HG03139 (cell line): ENCODE measurements at regions not wholly inside any gene's neighbourhood (a gene's known extent, or its start where the extent isn't known, plus 50 kb on each side); places are given as distances from the start of the nearest gene placed in this dataset.
"Not testable (repeated sequence)": the region's sequence is repeated elsewhere in the genome, so short reads cannot be mapped to it uniquely, and the experiment has no call there.

Experiments used
- ATAC-seq: cut with Tn5 transposase; IDR thresholded peaks from one replicate; pipeline ENCODE4 v1.9.1; 2021; ENCODE audit not compliant: unreplicated experiment

DNA sequence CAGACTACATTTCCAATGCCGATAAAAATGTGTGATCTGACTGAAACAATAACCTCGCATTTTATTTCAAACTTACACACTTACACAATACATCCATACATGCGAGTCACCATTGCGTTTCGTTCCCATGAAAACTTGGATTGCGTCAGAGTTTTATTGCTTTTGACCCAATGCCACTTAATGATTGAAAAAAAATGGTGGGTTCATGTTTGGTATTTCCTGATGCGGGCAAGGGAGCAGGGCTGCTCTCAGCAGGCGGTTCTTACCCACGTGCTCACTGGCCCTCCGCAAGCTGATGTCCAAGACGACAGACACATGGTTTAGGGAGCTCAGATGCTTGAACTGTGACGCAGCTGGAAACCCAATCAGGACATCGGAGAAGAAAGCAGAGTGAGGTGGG lies 281.0 kb upstream of the SULF2 start:
- ATAC-seq: no peak

- ATAC-seq: no peak
Measured at GRCh38 chr20:48065833-48066232, 280.6 kb upstream of the SULF2 start.

DNA sequence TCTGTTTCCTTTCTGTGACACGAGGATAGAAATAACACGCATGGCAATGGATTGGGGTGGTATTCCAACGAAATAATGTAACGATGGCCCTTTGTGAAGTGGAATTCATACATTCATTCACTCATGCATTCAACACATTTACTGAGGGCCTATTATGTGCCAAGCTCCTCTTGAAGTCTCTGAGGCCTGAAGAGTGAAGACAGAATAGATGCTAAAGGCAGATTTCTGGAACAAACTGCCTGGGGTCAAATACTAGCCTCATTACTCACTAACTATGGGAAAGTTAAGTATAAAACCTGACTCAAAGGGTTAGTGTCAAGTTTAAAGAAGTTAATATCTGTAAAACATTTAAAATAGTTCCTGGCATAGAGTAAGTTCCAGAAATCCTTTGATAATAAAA lies 279.6 kb upstream of the SULF2 start:
- no peak for ATAC-seq

GRCh38 chr20:48060841-48061720 lies 275.8 kb upstream of the SULF2 start:
- ATAC-seq: no peak

GRCh38 chr20:48058611-48059559 lies 273.6 kb upstream of the SULF2 start:
- no peak for ATAC-seq

GRCh38 chr20:48057739-48058138 lies 272.5 kb upstream of the SULF2 start:
- ATAC-seq: no peak

DNA sequence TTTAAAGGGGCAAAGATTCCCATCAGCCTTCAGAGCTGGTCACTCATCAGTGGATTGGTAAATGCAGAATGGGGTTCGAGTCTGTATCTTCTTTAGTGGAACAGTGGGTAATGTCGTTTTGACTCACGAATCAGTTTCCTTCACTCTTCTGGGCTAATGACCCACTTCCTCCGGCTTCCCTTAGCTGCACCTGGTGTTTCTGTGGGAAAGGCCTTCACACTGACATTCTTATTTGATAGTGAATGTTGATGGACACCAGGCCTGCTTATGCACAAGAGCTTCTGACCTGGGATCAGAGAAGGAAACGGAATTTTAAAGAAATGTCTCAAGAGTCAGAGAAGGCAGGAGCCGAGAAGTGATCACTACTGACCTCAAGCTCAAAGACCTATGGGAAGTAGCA lies 272.0 kb upstream of the SULF2 start:
- no peak for ATAC-seq

DNA sequence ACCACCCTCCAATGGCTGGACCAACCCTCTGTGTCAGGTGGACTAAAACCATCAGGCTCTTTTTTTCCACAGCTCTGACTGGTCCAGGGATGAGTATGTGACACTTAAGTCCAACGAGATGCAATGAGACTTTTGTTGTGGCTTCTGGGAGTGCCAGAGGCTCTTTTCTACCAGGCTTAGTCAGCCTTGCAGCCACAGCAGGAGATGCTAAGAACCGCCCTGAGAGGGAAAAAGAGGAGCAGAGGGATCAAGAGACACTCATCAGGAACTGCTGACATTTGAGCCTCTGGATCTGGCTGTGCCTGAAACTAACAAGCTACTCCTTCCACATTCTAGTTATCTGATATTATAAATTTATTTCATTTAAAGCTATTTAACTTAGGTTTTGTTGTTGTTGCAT lies 270.9 kb upstream of the SULF2 start:
- ATAC-seq: no peak

DNA sequence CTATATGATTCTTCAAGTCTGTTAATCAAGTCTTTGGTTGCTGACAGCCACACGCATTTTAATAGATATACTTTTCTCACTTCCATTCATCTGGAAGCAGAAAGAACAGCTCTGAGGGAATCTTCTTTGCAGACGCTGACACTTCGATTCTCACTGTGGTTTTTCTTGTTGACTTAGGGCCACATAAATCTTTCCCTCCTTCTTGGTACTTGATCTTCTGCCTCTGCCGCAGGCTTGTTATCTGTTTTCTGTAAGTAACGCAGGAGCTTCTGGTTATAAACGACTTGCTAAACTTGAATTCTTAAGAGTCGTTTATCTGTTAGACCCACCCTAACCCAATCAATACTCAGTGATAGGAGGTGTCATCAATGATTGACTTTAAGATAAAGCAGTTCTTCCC lies 268.8 kb upstream of the SULF2 start:
- ATAC-seq: no peak

- ATAC-seq: no peak
Measured at GRCh38 chr20:48052475-48052835, 267.2 kb upstream of the SULF2 start.

DNA sequence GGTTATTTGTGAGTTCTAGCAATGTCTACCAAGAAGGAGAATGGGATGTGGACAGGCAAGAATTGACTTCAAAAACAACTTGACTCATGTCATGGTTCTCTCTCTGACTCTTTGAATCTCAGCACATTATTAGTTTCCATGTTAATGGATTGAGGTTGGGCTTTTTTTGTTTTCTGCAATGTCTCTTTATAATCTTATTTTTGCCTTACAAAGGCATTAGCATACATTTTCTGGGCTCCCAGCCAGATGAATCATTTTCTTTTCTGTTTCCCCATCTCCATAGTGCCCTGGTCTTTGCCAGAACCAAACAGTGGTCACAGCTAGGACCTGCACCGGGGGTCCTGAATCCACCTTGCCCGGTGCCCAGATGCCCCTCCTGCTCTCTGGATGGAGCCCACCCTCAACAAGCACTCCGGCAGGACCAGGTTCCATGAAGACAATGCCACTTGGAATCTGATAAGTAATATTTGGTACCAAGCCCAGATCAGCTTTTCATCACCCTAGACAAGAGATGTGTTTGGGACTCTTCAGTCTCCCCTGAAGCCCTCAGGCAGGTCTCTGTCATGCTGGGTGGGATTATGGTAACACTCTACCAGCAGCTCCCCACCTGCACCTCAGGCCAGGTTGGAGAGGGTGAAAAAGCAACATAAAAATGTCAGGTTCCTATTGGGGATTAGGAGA lies 266.7 kb upstream of the SULF2 start:
- ATAC-seq: no peak

- ATAC-seq: no peak
Measured at GRCh38 chr20:48049641-48050040, 264.4 kb upstream of the SULF2 start.

DNA sequence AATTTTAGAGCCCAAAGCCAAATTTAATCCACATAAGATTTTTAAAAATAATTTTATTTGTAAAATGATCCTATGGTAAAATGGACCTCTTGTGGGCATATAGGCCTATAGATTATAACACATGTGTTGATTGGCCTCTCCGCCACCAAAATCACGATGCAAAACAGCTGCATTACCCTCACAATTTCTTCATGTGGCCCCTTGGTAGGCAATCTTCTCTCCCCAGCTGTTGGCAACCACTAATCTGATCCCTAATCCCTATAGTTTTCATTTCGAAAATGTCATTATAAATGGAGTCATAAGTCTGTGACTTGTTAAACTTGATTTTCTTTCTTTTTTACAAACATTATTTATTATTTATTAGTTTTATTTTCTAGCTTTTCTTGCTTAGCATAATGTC lies 263.9 kb upstream of the SULF2 start:
- ATAC-seq: no peak

- ATAC-seq: no peak
Measured at GRCh38 chr20:48047447-48047846, 262.2 kb upstream of the SULF2 start.

DNA sequence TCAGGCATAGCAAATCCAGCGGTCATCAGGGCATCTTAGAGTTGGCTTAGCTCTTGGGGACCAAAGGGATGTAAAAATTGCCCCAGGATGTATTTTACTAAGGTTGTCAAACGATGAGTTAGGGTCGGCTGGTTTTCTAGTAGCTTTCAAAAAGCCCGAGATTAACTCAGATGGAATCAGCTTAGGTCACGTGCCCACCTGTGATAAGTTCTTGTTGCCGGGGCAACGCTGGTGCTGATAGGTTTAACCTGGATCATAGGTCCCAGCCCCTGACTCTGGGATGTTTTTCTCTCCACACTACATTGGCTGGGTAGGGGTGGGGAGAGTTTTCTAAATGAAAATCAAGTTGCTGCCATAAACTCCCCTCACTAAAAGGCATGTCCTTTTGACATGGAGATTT lies 257.3 kb upstream of the SULF2 start:
- no peak for ATAC-seq

GRCh38 chr20:48041078-48041780 lies 255.9 kb upstream of the SULF2 start:
- no peak for ATAC-seq

DNA sequence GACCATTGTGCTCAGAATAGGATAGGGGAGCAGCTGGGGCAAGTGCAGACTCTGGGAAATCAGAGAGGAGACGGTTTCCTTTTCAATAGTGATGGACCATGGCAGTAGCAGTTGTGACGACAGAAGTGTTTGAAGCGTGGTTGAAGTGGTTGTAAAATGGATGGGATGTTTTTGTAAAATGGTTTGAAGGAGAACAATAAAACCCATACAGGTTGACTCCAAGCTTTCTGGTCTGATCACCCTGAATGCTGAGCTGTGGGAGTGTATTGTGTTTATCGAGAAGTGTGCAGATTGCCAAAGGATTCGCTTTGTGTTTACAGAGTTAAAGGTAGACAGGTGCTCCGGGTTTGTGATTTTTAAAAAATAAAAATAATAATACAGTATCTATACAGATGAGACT lies 255.2 kb upstream of the SULF2 start:
- no peak for ATAC-seq

DNA sequence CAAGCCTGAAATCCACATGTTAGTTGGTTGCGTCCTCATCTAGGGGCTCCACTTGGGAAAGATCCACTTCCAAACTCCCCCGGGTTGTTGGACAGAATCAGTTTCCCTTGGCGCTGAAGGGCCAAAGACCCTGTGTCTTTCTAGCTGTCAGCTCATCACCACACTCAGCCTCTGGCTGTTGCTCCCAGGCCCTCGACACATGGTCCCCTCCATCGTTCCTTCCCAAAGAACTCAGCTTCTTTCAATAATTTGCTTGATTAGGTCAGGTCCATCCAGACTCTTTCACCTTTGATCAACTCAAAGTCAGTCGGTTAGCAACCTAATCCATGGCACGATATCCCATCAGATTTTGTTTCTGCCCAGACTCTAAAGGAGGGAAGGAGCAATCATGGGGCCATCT lies 254.8 kb upstream of the SULF2 start:
- no peak for ATAC-seq

GRCh38 chr20:48039514-48039913 lies 254.2 kb upstream of the SULF2 start:
- ATAC-seq: no peak

GRCh38 chr20:48038713-48039112 lies 253.4 kb upstream of the SULF2 start:
- ATAC-seq: no peak

DNA sequence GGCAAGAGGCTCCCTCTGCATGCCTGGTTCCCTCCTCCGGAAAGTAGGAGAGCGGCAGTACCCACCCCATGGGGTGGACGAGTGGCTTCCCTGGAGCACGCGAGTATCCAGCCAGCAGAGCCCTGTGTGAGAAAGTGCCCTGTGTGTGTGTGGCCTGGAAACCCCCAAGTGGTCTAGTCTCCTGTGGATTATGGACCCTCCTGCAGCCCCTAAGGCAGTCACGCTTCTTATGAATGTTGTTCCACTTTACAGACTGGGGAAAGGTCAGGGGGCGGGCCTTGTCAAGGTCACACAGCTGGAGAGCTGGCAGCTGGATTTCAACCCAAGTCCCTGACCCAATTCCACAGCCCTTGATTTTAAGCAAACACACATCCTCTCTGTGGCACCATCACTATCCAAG lies 252.5 kb upstream of the SULF2 start:
- not testable (repeated sequence) for ATAC-seq
